ENCODE measurements at regions not wholly inside any gene's neighbourhood (a gene's known extent, or its start where the extent isn't known, plus 50 kb on each side); places are given as distances from the start of the nearest gene placed in this dataset.

DNA sequence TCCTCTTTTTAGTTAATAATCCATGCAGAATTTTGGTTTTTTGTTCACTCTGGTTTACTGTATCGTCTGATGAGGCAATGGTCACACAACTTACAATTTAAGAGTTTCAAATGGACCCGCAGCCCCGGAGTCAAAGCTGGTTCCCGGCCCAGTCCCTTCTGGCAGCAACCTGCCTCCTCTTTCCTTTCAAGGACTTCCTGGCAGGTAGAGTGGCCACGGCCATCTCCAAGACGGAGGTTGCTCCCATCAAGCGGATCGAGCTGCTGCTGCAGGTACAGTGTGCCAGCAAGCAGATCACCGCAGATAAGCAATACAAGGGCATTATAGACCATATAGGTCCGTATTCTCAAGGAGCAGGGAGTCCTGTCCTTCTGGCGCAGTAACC is 218.2 kb downstream of the GJA1 start:
- ChIA-PET POLR2A (no interaction called here), CTCF (interaction anchor here (1.0 kb wide), 1 partner anchor 36 kb away, joined by 5 read pairs; no protein-coding TSS in a partner anchor)
- H3K4me1 ChIP-seq (ENCODE audit: control insufficient read depth, insufficient read depth, low read length) = peaks cover 3% of the 10 kb centered on the region; the same call in 1 of the 2 replicates
- no peak overlapping the region for H3K4me3 ChIP-seq (ENCODE audit: low read depth, low read length)
- H3K9me3 ChIP-seq (ENCODE audit: control insufficient read depth, insufficient read depth, low read depth, low read length) = no peaks in the 10 kb centered on the region
- H3K36me3 ChIP-seq (ENCODE audit: control insufficient read depth in 2 of 2, insufficient read depth in 1 of 2, low read length in 2 of 2) = no peaks in the 10 kb centered on the region
- no peak for TF ChIP-seq ZNF366 (tag by site-specific recombination; conservative IDR thresholded peaks at IDR 0.05)
- no peak for TF ChIP-seq RBAK (tag by site-specific recombination; IDR thresholded peaks at IDR 0.05)
- no peak for TF ChIP-seq PRDM1 (tag by site-specific recombination; IDR thresholded peaks at IDR 0.05)
- TF ChIP-seq ZNF747 (tag by site-specific recombination; IDR thresholded peaks at IDR 0.05) = no peak
- no peak for TF ChIP-seq ZNF112 (tag by site-specific recombination; IDR thresholded peaks at IDR 0.05)
- TF ChIP-seq, protein P1, sequence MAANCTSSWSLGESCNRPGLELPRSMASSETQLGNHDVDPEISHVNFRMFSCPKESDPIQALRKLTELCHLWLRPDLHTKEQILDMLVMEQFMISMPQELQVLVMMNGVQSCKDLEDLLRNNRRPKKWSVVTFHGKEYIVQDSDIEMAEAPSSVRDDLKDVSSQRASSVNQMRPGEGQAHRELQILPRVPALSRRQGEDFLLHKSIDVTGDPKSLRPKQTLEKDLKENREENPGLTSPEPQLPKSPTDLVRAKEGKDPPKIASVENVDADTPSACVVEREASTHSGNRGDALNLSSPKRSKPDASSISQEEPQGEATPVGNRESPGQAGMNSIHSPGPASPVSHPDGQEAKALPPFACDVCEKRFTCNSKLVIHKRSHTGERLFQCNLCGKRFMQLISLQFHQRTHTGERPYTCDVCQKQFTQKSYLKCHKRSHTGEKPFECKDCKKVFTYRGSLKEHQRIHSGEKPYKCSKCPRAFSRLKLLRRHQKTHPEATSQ (tag by site-specific recombination; IDR thresholded peaks at IDR 0.05) = no peak
- TF ChIP-seq ZNF121 (tag by site-specific recombination; IDR thresholded peaks at IDR 0.05) = no peak
- TF ChIP-seq ZFP69B (tag by site-specific recombination; IDR thresholded peaks at IDR 0.05) = no peak
- no peak for TF ChIP-seq OVOL3 (tag by site-specific recombination; IDR thresholded peaks at IDR 0.05)
- no peak for TF ChIP-seq ZNF335 (tag by site-specific recombination; conservative IDR thresholded peaks at IDR 0.05)
- TF ChIP-seq ZNF791 (tag by site-specific recombination; IDR thresholded peaks at IDR 0.05) = no peak
- no peak overlapping the region for H3K27ac ChIP-seq (ENCODE audit: extremely low read depth, low read depth, low read length)

DNA sequence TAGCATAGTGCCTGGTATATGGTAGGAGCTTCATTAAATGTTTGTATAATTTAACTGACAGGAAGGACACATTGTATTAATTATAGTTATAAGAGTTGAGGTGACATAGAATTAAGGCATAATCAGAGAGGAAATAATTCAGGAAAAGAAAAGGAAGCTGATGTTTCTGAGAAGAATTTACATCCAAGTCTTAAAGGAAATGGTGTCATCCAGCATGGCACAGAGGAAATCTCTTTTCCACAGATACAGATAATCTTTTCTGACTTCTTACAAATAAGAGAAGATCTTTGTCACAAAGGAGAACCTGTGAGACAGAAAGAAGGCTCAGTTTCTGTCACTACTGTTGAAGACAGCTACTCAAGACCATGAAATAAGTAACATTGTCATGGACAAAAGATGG is 222.5 kb downstream of the GJA1 start:
- ChIA-PET CTCF (interaction anchor here (0.9 kb wide), 1 partner anchor 228 kb away, joined by 3 read pairs; no protein-coding TSS in a partner anchor), POLR2A (no interaction called here)
- Histone ChIP-seq H3K27ac (ENCODE audit: extremely low read depth, low read depth, low read length) (no peak overlapping the region), H3K36me3 (ENCODE audit: control insufficient read depth in 2 of 2, insufficient read depth in 1 of 2, low read length in 2 of 2) (no peaks in the 10 kb centered on the region), H3K4me1 (ENCODE audit: control insufficient read depth, insufficient read depth, low read length) (no peaks in the 10 kb centered on the region), H3K9me3 (ENCODE audit: control insufficient read depth, insufficient read depth, low read depth, low read length) (no peaks in the 10 kb centered on the region), H3K4me3 (ENCODE audit: low read depth, low read length) (no peak overlapping the region)
- TF ChIP-seq ZNF776 (tag by site-specific recombination; IDR thresholded peaks at IDR 0.05; ENCODE audit: borderline replicate concordance) (no peak), ZFHX2 (tag by site-specific recombination; conservative IDR thresholded peaks at IDR 0.05) (no peak), ZNF433 (tag by site-specific recombination; IDR thresholded peaks at IDR 0.05; ENCODE audit: low read depth) (no peak), MYNN (tag by site-specific recombination; IDR thresholded peaks at IDR 0.05; ENCODE audit: borderline replicate concordance) (no peak), ZNF555 (tag by site-specific recombination; conservative IDR thresholded peaks at IDR 0.05) (no peak), GLI2 (tag by site-specific recombination; IDR thresholded peaks at IDR 0.05; ENCODE audit: borderline replicate concordance, low read depth) (no peak), ZNF391 (tag by site-specific recombination; IDR thresholded peaks at IDR 0.05; ENCODE audit: borderline replicate concordance, low read depth) (no peak)
- TF ChIP-seq, protein P2, sequence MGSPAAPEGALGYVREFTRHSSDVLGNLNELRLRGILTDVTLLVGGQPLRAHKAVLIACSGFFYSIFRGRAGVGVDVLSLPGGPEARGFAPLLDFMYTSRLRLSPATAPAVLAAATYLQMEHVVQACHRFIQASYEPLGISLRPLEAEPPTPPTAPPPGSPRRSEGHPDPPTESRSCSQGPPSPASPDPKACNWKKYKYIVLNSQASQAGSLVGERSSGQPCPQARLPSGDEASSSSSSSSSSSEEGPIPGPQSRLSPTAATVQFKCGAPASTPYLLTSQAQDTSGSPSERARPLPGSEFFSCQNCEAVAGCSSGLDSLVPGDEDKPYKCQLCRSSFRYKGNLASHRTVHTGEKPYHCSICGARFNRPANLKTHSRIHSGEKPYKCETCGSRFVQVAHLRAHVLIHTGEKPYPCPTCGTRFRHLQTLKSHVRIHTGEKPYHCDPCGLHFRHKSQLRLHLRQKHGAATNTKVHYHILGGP (tag by site-specific recombination; IDR thresholded peaks at IDR 0.05) = no peak

DNA sequence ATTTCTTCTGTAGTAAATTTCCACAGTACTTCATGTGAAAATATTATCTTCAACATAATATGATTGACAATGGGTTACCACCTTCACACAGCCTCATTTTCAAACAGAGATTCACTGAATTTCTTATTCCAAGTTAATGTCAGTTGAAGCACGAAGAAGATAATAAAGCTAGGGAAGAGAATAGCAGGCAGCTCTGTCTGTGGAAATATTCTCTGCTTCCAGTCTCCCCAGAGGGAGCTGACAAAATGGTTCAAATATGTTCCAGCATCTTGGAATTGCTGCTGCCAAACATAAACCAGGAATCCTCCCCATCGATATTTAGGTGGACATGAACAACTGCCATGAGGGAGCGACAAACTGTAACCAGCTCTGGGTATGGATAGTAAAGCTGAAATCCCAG is 224.8 kb downstream of the GJA1 start:
- ChIA-PET POLR2A (no interaction called here), CTCF (no interaction called here)

More for the DNA sequence above, 224.8 kb downstream of the GJA1 start:
- Histone ChIP-seq H3K4me3 (ENCODE audit: low read depth, low read length) (no peak overlapping the region), H3K27ac (ENCODE audit: extremely low read depth, low read depth, low read length) (no peak overlapping the region), H3K9me3 (ENCODE audit: control insufficient read depth, insufficient read depth, low read depth, low read length) (no peaks in the 10 kb centered on the region), H3K36me3 (ENCODE audit: control insufficient read depth in 2 of 2, insufficient read depth in 1 of 2, low read length in 2 of 2) (no peaks in the 10 kb centered on the region), H3K4me1 (ENCODE audit: control insufficient read depth, insufficient read depth, low read length) (no peaks in the 10 kb centered on the region)
- TF ChIP-seq REPIN1 (tag by site-specific recombination; IDR thresholded peaks at IDR 0.05; ENCODE audit: low read depth) (no peak), ZNF560 (tag by site-specific recombination; IDR thresholded peaks at IDR 0.05; ENCODE audit: borderline replicate concordance) (no peak), ZIC2 (tag by site-specific recombination; IDR thresholded peaks at IDR 0.05) (no peak), MYNN (tag by site-specific recombination; IDR thresholded peaks at IDR 0.05; ENCODE audit: borderline replicate concordance) (no peak), ZNF654 (tag by site-specific recombination; IDR thresholded peaks at IDR 0.05; ENCODE audit: low read depth) (no peak), ZNF138 (tag by site-specific recombination; IDR thresholded peaks at IDR 0.05; ENCODE audit: borderline replicate concordance) (no peak)
- TF ChIP-seq, protein P3, sequence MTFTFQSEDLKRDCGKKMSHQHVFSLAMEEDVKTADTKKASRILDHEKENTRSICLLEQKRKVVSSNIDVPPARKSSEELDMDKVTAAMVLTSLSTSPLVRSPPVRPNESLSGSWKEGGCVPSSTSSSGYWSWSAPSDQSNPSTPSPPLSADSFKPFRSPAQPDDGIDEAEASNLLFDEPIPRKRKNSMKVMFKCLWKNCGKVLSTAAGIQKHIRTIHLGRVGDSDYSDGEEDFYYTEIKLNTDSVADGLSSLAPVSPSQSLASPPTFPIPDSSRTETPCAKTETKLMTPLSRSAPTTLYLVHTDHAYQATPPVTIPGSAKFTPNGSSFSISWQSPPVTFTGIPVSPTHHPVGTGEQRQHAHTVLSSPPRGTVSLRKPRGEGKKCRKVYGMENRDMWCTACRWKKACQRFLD (tag by site-specific recombination; IDR thresholded peaks at IDR 0.05) = no peak
- TF ChIP-seq, protein P4, sequence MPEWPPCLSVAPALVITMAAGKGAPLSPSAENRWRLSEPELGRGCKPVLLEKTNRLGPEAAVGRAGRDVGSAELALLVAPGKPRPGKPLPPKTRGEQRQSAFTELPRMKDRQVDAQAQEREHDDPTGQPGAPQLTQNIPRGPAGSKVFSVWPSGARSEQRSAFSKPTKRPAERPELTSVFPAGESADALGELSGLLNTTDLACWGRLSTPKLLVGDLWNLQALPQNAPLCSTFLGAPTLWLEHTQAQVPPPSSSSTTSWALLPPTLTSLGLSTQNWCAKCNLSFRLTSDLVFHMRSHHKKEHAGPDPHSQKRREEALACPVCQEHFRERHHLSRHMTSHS (tag by site-specific recombination; IDR thresholded peaks at IDR 0.05) = no peak
